NB4 (cell line): ENCODE measurements at regions not wholly inside any gene's neighbourhood (a gene's known extent, or its start where the extent isn't known, plus 50 kb on each side); places are given as distances from the start of the nearest gene placed in this dataset.

Source experiments
- CTCF ChIP-seq: IDR thresholded peaks from one replicate; pipeline ENCODE4 v1.5.1; 2012; ENCODE audit warnings: low read depth, low read length
- MAX ChIP-seq: IDR thresholded peaks from 2 replicates; pipeline ENCODE4 v1.6.1; 2011; ENCODE audit warnings: low read depth, low read length
- MYC ChIP-seq: IDR thresholded peaks from 2 replicates; pipeline ENCODE4 v1.6.1; 2011; ENCODE audit warnings: low read depth, low read length
- POLR2A ChIP-seq: IDR thresholded peaks from 2 replicates; pipeline ENCODE4 v1.6.1; 2011; ENCODE audit warnings: mild to moderate bottlenecking; ENCODE audit not compliant: insufficient read length; ENCODE audit errors: extremely low read depth

GRCh38 chr11:25536289-25536688, 795.6 kb upstream of the ANO3 start:
- TF ChIP-seq POLR2A (no peak), CTCF (no peak), MAX (no peak), MYC (no peak)
